NCI-H460 (cell line): ENCODE measurements at regions not wholly inside any gene's neighbourhood (a gene's known extent, or its start where the extent isn't known, plus 50 kb on each side); places are given as distances from the start of the nearest gene placed in this dataset.

ENCODE experiments used
- DNase-seq: peaks from one replicate; pipeline ENCODE4 v3.0.0-alpha.2; 2016; ENCODE audit warnings: low read depth; ENCODE audit errors: extremely low read depth

DNA sequence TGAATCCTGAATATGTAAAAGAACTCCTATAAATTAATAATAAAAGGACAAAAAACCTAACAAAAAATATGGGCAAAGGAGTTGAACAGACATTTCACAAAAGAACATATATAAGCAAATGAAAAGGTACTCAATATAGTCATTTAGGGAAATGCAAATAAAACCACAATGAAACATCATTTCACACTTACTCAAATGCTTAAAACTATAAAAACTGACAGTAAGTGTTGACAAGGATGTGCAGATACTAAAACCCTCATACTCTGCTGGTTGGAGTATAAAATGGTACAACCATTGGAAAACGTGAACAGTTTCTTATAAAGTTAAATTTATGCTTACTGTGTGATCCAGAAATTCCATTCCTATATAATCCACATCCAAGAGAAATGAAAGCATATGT lies 247.1 kb downstream of the GXYLT1 start:
- no peak for DNase-seq

DNA sequence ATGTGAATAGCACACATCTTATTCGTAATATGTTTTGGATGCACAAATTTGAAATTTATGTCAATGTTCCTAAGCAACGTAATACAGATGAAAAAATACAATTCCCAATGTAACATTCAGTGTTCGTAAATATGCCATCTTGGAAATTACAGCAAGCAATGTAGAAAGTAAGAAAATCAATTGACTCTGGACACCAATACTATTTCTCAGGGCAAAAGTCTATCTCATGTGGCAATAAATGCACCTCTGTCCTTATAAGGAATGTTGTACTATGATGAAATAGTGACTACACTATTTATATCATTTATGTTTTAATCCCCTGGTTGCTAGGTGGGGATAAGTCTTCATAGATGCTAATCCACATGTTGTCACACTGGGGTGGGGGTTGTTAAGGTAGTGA lies 251.2 kb downstream of the GXYLT1 start:
- DNase-seq, result no peak

GRCh38 chr12:41892302-41892701 lies 252.4 kb downstream of the GXYLT1 start:
- DNase-seq, result no peak

DNA sequence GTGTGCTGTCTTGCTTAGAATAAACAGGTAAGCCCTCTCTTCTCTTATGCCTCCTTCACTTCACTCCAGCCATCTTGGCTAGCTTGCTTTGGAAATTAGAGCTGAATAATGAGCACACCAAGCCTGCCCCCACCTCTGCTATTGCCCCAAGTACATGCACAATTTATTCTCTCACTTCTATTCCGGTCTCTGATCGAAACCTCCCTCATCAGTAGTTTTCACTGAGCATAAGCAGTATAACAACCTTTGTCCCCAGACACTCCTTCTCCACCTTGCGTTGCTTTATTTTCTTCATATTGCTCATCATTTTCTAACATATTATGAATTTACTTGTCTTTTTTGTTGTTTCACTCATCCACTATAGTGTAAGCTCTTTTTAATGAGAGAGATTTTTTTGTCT lies 253.4 kb downstream of the GXYLT1 start:
- no peak for DNase-seq

GRCh38 chr12:41888285-41888684 lies 256.4 kb downstream of the GXYLT1 start:
- DNase-seq, result no peak

DNA sequence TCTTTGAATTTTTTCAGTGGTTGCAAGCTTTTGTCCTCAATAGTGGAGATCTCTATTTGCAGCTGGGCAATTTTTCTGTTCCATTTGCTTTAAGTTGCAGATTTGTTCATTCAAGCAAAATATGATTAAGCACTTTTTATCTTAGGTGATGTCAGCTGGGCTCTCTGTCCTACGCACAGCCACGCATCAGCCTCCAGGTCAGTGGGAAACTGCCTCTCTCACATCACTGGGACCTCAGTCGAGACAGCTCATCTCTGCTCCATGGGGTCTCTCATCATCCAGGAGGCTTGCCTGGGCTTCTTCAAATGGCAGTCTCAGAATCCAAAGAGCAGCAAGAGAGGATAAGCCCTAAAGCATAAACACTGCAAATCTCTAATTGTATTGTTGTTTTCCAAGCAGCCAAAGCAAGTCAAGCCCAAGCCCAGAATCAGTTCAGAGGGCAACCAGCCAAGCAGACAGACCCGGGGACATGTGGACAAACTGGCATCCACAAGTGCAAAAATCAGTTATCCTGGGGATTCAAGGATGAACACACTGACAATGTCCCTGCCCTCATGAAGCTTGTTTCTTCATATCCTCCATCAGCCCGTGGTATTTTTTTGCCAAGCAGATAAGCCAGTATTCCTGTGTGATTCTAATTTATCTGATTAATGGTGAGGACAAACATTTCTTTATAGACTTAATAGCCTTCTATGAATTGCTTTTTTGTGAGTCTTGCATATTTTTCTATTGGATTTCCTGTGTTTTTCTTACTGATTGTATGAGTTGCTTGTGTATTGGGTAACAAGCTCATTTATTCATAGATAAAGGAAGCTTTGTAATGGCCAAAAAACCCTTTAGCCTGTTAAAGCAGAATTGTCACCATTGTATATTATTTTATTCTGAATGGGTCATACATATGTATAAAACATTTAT lies 262.5 kb downstream of the GXYLT1 start:
- DNase-seq, result no peak

DNA sequence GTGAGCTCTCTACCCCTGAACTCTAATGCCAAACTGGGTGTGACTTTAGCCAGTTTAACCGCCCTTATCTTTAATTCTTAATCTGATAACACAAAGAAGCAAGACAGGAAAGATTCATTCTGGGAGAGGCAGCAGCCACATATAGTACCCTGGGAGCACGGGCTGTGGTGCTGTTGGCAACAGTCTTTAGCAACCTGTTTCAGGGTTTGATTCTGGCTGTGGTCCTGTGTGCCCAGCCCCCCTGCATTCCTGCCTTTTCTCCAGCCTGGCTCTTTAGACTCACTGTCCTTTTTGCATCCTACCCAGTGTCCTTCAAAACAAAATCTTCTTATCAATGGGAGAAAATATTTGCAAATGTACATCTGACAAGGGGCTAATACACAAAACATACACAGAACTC lies 275.2 kb downstream of the GXYLT1 start:
- DNase-seq, result no peak

DNA sequence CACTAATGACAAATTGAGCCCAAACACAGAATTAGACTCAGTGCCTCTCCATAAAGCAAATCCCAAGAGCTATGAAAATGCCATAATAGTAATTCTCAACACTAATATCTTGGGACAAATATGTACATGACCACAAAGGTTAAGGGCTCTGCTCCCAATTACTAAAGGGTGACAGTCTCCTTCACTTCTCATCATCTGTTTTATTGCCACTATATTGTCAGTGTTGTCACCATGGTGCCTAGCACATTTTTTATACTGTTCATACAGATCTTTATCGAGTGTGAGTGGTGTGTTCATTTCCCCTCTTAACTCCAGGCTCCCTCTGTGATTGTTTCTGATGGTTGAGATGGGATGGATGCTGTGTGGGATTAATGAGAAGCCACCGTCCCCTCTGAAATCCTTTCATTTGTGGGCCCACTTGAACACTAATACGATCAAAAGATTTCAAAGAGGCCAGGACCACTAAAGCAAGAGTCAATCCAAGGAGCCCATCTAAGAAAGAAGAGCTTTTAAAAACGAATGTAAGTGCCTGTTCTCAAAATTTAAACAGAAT lies 277.7 kb downstream of the GXYLT1 start:
- DNase-seq, result no peak

DNA sequence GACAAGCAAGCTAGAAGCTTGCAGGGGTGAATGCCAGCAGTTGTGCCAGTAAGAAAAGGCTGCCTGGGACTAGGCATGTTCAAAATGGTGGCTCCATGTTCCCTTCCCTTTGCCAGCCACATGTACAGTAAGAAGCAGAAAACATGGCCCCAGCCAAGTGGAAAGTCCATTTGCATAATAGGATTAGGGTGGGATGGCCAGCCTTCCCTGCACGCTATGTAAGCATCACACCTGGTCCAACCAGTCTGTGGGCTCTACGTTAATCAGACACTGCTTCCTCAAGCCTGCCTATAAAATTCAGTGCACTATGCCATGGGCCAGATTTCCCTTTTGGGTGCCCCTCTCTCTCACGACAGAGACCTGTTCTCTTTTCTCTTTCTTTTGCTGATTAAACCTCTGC lies 288.4 kb downstream of the GXYLT1 start:
- no peak for DNase-seq

- no peak for DNase-seq
Observed at GRCh38 chr12:41850046-41850445, 294.6 kb downstream of the GXYLT1 start.

DNA sequence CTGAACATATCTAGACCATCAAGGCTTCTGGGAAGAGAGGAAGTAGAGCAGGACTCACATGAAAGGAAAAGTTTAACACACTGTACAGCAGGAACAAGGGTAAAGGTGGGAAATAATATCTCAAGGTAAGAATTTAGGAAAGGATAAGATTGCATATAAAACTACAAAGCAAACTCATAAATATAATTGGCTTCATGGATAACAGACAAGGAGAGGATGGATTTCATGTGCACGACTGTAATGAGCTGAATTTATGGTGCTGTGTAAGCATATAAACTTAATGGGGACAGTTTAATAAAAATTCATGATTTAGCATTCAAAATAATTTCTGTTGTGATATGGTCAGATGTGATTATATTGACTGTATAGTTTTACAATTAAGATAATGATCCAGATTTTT lies 298.0 kb downstream of the GXYLT1 start:
- no peak for DNase-seq

DNA sequence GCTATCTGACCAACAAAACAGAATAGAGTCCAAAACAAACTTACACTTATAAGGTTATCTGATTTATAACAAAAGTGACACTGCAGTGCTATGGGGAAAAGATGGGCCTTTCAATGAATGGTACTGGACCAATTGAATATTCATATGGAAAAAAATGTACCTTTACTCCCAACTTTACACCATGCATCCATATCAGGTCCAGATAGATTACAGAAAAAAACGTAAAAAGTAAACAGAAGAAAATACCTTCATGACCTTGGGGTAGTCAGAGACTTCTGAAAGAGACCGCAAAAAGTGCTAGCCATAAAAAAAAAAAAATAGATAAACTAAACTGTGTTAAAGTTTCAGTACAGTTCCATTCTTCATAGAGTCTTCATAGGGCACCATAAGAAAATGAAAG lies 308.3 kb downstream of the GXYLT1 start:
- DNase-seq, result no peak

- no peak for DNase-seq
Observed at GRCh38 chr12:41835556-41835955, 309.1 kb downstream of the GXYLT1 start.

DNA sequence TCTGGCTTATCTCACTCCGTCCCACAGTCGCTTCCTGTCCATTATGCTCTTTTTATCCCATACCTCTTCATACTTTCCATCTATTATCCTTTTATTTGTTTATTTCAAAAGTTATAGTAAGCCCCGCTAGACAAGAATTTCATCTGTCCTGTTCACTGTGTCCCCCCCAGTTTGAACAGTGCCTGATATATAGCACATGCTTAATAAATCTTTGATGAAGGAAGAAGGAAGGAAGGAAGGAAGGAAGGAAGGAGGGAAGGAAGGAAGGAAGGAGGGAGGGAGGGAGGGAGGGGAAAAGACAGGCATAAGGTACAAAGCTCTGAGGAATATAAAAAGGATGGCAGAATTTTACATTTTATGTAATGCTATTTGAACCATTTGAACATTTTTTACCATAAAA lies 324.7 kb downstream of the GXYLT1 start:
- DNase-seq, result no peak

GRCh38 chr12:41804026-41804425 lies 340.6 kb downstream of the GXYLT1 start:
- DNase-seq, result no peak

- DNase-seq, result no peak
Observed at GRCh38 chr12:41802803-41803202, 341.9 kb downstream of the GXYLT1 start.

DNA sequence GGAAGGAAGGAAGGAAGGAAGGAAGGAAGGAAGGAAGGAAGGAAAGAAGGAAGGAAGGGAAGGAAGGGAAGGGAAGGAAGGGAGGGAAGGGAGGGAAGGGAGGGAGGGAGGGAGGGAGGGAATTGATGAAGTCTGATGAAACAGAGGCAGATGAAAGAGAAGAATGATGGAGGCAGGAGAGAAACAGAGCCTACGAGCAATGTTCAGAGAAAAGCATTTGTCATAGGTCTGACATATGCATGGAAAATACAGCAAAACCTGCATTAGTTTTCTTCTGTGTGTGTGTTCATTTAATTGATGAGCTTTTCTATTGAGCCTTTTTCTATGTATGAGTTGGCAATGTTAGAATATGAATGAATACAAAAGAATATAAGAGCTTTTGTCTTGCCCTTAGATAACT lies 343.4 kb downstream of the GXYLT1 start:
- no peak for DNase-seq

- DNase-seq, result no peak
Observed at GRCh38 chr12:41799671-41800070, 345.0 kb downstream of the GXYLT1 start.

- no peak for DNase-seq
Observed at GRCh38 chr12:41795910-41796309, 348.8 kb downstream of the GXYLT1 start.

- DNase-seq, result no peak
Observed at GRCh38 chr12:41795051-41795600, 349.5 kb downstream of the GXYLT1 start.

- DNase-seq, result no peak
Observed at GRCh38 chr12:41794336-41794735, 350.3 kb downstream of the GXYLT1 start.

DNA sequence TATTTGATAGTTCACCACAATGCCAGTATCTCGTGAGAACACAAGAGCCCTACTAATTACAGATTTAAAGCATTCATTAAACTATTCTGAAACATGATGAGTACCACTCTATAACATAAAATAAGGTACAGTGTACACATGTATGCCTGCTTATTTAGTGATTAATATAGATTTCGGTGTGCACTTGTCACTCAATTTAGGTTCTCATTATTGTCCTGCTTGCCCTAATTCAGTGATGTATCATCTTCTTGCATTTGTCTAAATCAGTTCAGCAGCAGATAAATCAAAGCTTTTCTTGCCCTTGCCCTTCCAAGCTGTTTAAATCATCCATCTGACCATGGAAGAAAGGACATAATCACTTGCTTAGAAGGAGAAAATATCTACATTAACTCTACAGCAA lies 359.7 kb downstream of the GXYLT1 start:
- no peak for DNase-seq
